Activated CD8-positive, alpha-beta memory T cell treated with anti-CD3 and anti-CD28 coated beads, Interleukin-2, amount 50 U/mL, for 1 hour (primary cell): ENCODE measurements at regions not wholly inside any gene's neighbourhood (a gene's known extent, or its start where the extent isn't known, plus 50 kb on each side); places are given as distances from the start of the nearest gene placed in this dataset.

Experiments
- DNase-seq: peaks from one replicate; pipeline ENCODE4 v3.0.0-alpha.2; 2020; ENCODE audit errors: extremely low read depth

- DNase-seq: no peak
Observed at GRCh38 chr2:128436479-128437203, 118.0 kb upstream of the HS6ST1 start.

- DNase-seq: no peak
Observed at GRCh38 chr2:128437204-128437565, 118.5 kb upstream of the HS6ST1 start.

GRCh38 chr2:128438091-128438490 lies 119.4 kb upstream of the HS6ST1 start:
- no peak for DNase-seq

- DNase-seq: no peak
Observed at GRCh38 chr2:128438586-128438985, 119.9 kb upstream of the HS6ST1 start.

- no peak for DNase-seq
Observed at GRCh38 chr2:128439031-128439790, 120.5 kb upstream of the HS6ST1 start.

- DNase-seq: no peak
Observed at GRCh38 chr2:128439791-128440665, 121.4 kb upstream of the HS6ST1 start.

- no peak for DNase-seq
Observed at GRCh38 chr2:128440666-128441340, 122.1 kb upstream of the HS6ST1 start.

GRCh38 chr2:128441341-128442052 lies 122.8 kb upstream of the HS6ST1 start:
- no peak for DNase-seq

GRCh38 chr2:128442053-128442751 lies 123.5 kb upstream of the HS6ST1 start:
- DNase-seq: no peak

GRCh38 chr2:128442891-128443302 lies 124.2 kb upstream of the HS6ST1 start:
- DNase-seq: no peak

GRCh38 chr2:128444121-128444771 lies 125.6 kb upstream of the HS6ST1 start:
- no peak for DNase-seq

- no peak for DNase-seq
Observed at GRCh38 chr2:128444816-128445522, 126.3 kb upstream of the HS6ST1 start.

GRCh38 chr2:128445523-128445900 lies 126.8 kb upstream of the HS6ST1 start:
- DNase-seq: no peak

GRCh38 chr2:128446049-128446873 lies 127.6 kb upstream of the HS6ST1 start:
- no peak for DNase-seq

- DNase-seq: no peak
Observed at GRCh38 chr2:128446874-128447537, 128.3 kb upstream of the HS6ST1 start.

GRCh38 chr2:128447538-128447995 lies 128.9 kb upstream of the HS6ST1 start:
- DNase-seq: no peak

- DNase-seq: no peak
Observed at GRCh38 chr2:128448331-128449225, 129.9 kb upstream of the HS6ST1 start.
